ENCODE measurements at regions not wholly inside any gene's neighbourhood (a gene's known extent, or its start where the extent isn't known, plus 50 kb on each side); places are given as distances from the start of the nearest gene placed in this dataset.

GRCh38 chr12:77619425-77619824, 211.3 kb upstream of the NAV3 start:
- no peaks in the 10 kb centered on the region for H3K36me3 Mint-ChIP-seq
- no peak overlapping the region for H3K27ac Mint-ChIP-seq
- H3K4me1 Mint-ChIP-seq: no peaks in the 10 kb centered on the region
- no peak overlapping the region for H3K4me3 Mint-ChIP-seq
- no peaks in the 10 kb centered on the region for H3K27me3 Mint-ChIP-seq
- peaks cover 4% of the 10 kb centered on the region for H3K9me3 Mint-ChIP-seq
- no peak for ATAC-seq

- H3K27ac Mint-ChIP-seq: no peak overlapping the region
- H3K36me3 Mint-ChIP-seq: no peaks in the 10 kb centered on the region
- ATAC-seq: no peak
- H3K27me3 Mint-ChIP-seq: no peaks in the 10 kb centered on the region
- H3K9me3 Mint-ChIP-seq: no peaks in the 10 kb centered on the region
- H3K4me3 Mint-ChIP-seq: no peak overlapping the region
- H3K4me1 Mint-ChIP-seq: no peaks in the 10 kb centered on the region
These were observed 212.9 kb upstream of the NAV3 start for GRCh38 chr12:77617818-77618217.

GRCh38 chr12:77615332-77615731, 215.4 kb upstream of the NAV3 start:
- H3K9me3 Mint-ChIP-seq: no peaks in the 10 kb centered on the region
- no peaks in the 10 kb centered on the region for H3K4me1 Mint-ChIP-seq
- H3K27me3 Mint-ChIP-seq: no peaks in the 10 kb centered on the region
- H3K4me3 Mint-ChIP-seq: no peak overlapping the region
- no peak overlapping the region for H3K27ac Mint-ChIP-seq
- no peaks in the 10 kb centered on the region for H3K36me3 Mint-ChIP-seq
- no peak for ATAC-seq

GRCh38 chr12:77613411-77613810, 217.3 kb upstream of the NAV3 start:
- Mint-ChIP-seq H3K36me3 (no peaks in the 10 kb centered on the region), H3K4me1 (no peaks in the 10 kb centered on the region), H3K9me3 (no peaks in the 10 kb centered on the region), H3K27me3 (no peaks in the 10 kb centered on the region), H3K27ac (no peak overlapping the region), H3K4me3 (no peak overlapping the region)
- no peak for ATAC-seq

GRCh38 chr12:77610446-77610845, 220.2 kb upstream of the NAV3 start:
- Mint-ChIP-seq H3K4me1 (no peaks in the 10 kb centered on the region), H3K9me3 (no peaks in the 10 kb centered on the region), H3K27me3 (no peaks in the 10 kb centered on the region), H3K4me3 (no peak overlapping the region), H3K36me3 (no peaks in the 10 kb centered on the region), H3K27ac (no peak overlapping the region)
- ATAC-seq: no peak

- Mint-ChIP-seq H3K27me3 (no peaks in the 10 kb centered on the region), H3K4me3 (no peak overlapping the region), H3K36me3 (no peaks in the 10 kb centered on the region), H3K27ac (no peak overlapping the region), H3K9me3 (no peaks in the 10 kb centered on the region), H3K4me1 (no peaks in the 10 kb centered on the region)
- no peak for ATAC-seq
These were observed 221.7 kb upstream of the NAV3 start for GRCh38 chr12:77609016-77609415.

GRCh38 chr12:77608271-77608824, 222.3 kb upstream of the NAV3 start:
- H3K4me3 Mint-ChIP-seq: no peak overlapping the region
- H3K27me3 Mint-ChIP-seq: no peaks in the 10 kb centered on the region
- no peak overlapping the region for H3K27ac Mint-ChIP-seq
- H3K36me3 Mint-ChIP-seq: no peaks in the 10 kb centered on the region
- no peaks in the 10 kb centered on the region for H3K4me1 Mint-ChIP-seq
- H3K9me3 Mint-ChIP-seq: no peaks in the 10 kb centered on the region
- no peak for ATAC-seq

- ATAC-seq: no peak
These were observed 224.3 kb upstream of the NAV3 start for GRCh38 chr12:77606348-77606747.

GRCh38 chr12:77603946-77604345, 226.7 kb upstream of the NAV3 start:
- Mint-ChIP-seq H3K9me3 (no peaks in the 10 kb centered on the region), H3K36me3 (no peaks in the 10 kb centered on the region), H3K4me1 (no peaks in the 10 kb centered on the region), H3K4me3 (no peak overlapping the region), H3K27ac (no peak overlapping the region), H3K27me3 (no peaks in the 10 kb centered on the region)
- ATAC-seq: no peak

More at GRCh38 chr12:77606348-77606747, 224.3 kb upstream of the NAV3 start:
- Mint-ChIP-seq H3K4me1 (no peaks in the 10 kb centered on the region), H3K36me3 (no peaks in the 10 kb centered on the region), H3K4me3 (no peak overlapping the region), H3K27me3 (no peaks in the 10 kb centered on the region), H3K27ac (no peak overlapping the region), H3K9me3 (no peaks in the 10 kb centered on the region)

GRCh38 chr12:77601069-77601468, 229.6 kb upstream of the NAV3 start:
- no peaks in the 10 kb centered on the region for H3K9me3 Mint-ChIP-seq
- no peak overlapping the region for H3K27ac Mint-ChIP-seq
- no peaks in the 10 kb centered on the region for H3K4me1 Mint-ChIP-seq
- ATAC-seq: no peak
- H3K36me3 Mint-ChIP-seq: no peaks in the 10 kb centered on the region
- H3K4me3 Mint-ChIP-seq: no peak overlapping the region
- H3K27me3 Mint-ChIP-seq: no peaks in the 10 kb centered on the region

- Mint-ChIP-seq H3K27me3 (no peaks in the 10 kb centered on the region), H3K4me1 (no peaks in the 10 kb centered on the region), H3K27ac (no peak overlapping the region), H3K36me3 (no peaks in the 10 kb centered on the region), H3K4me3 (no peak overlapping the region), H3K9me3 (no peaks in the 10 kb centered on the region)
- ATAC-seq: no peak
These were observed 230.2 kb upstream of the NAV3 start for GRCh38 chr12:77600468-77600843.

- H3K36me3 Mint-ChIP-seq: no peaks in the 10 kb centered on the region
- H3K9me3 Mint-ChIP-seq: no peaks in the 10 kb centered on the region
- no peak for ATAC-seq
- no peaks in the 10 kb centered on the region for H3K4me1 Mint-ChIP-seq
- H3K27me3 Mint-ChIP-seq: no peaks in the 10 kb centered on the region
- no peak overlapping the region for H3K27ac Mint-ChIP-seq
- no peak overlapping the region for H3K4me3 Mint-ChIP-seq
These were observed 230.8 kb upstream of the NAV3 start for GRCh38 chr12:77599782-77600467.

GRCh38 chr12:77594366-77594765, 236.3 kb upstream of the NAV3 start:
- no peaks in the 10 kb centered on the region for H3K9me3 Mint-ChIP-seq
- no peaks in the 10 kb centered on the region for H3K36me3 Mint-ChIP-seq
- no peaks in the 10 kb centered on the region for H3K4me1 Mint-ChIP-seq
- H3K27me3 Mint-ChIP-seq: no peaks in the 10 kb centered on the region
- no peak for ATAC-seq
- H3K4me3 Mint-ChIP-seq: no peak overlapping the region
- H3K27ac Mint-ChIP-seq: no peak overlapping the region

- no peak for ATAC-seq
- Mint-ChIP-seq H3K4me1 (no peaks in the 10 kb centered on the region), H3K27ac (no peak overlapping the region), H3K9me3 (no peaks in the 10 kb centered on the region), H3K36me3 (no peaks in the 10 kb centered on the region), H3K27me3 (no peaks in the 10 kb centered on the region), H3K4me3 (no peak overlapping the region)
These were observed 237.9 kb upstream of the NAV3 start for GRCh38 chr12:77592836-77593235.

GRCh38 chr12:77591959-77592743, 238.5 kb upstream of the NAV3 start:
- no peaks in the 10 kb centered on the region for H3K27me3 Mint-ChIP-seq
- H3K36me3 Mint-ChIP-seq: no peaks in the 10 kb centered on the region
- H3K4me3 Mint-ChIP-seq: no peak overlapping the region
- no peak overlapping the region for H3K27ac Mint-ChIP-seq
- no peak for ATAC-seq
- no peaks in the 10 kb centered on the region for H3K4me1 Mint-ChIP-seq
- no peaks in the 10 kb centered on the region for H3K9me3 Mint-ChIP-seq

- Mint-ChIP-seq H3K4me3 (no peak overlapping the region), H3K9me3 (no peaks in the 10 kb centered on the region), H3K27me3 (no peaks in the 10 kb centered on the region), H3K36me3 (no peaks in the 10 kb centered on the region), H3K27ac (no peak overlapping the region), H3K4me1 (no peaks in the 10 kb centered on the region)
- ATAC-seq: no peak
These were observed 240.4 kb upstream of the NAV3 start for GRCh38 chr12:77590306-77590705.

Measured in stimulated activated memory B cell treated with anti-CD40 and anti-IgM and Interleukin-4, amounts not matched to agents 10 μg/mL and 1 μg/mL and 100 μg/mL, for 72 hours (primary cell).